Activated CD8-positive, alpha-beta memory T cell treated with anti-CD3 and anti-CD28 coated beads, Interleukin-2, amount 50 U/mL, for 48 hours (primary cell): ENCODE measurements at regions not wholly inside any gene's neighbourhood (a gene's known extent, or its start where the extent isn't known, plus 50 kb on each side); places are given as distances from the start of the nearest gene placed in this dataset.

Source experiments
- DNase-seq: peaks from one replicate; pipeline ENCODE4 v3.0.0-alpha.2; 2020

GRCh38 chr7:46559194-46559832 is 638.2 kb upstream of the IGFBP3 start:
- DNase-seq: no peak

GRCh38 chr7:46558482-46559193 is 637.6 kb upstream of the IGFBP3 start:
- no peak for DNase-seq

- DNase-seq: no peak
Measured at GRCh38 chr7:46557781-46558180, 636.7 kb upstream of the IGFBP3 start.

- no peak for DNase-seq
Measured at GRCh38 chr7:46557295-46557711, 636.2 kb upstream of the IGFBP3 start.

GRCh38 chr7:46554688-46555422 is 633.8 kb upstream of the IGFBP3 start:
- DNase-seq: no peak

GRCh38 chr7:46551603-46552002 is 630.5 kb upstream of the IGFBP3 start:
- no peak for DNase-seq

GRCh38 chr7:46550864-46551263 is 629.8 kb upstream of the IGFBP3 start:
- DNase-seq: no peak

- no peak for DNase-seq
Measured at GRCh38 chr7:46549892-46550639, 629.0 kb upstream of the IGFBP3 start.

- no peak for DNase-seq
Measured at GRCh38 chr7:46549347-46549746, 628.3 kb upstream of the IGFBP3 start.

GRCh38 chr7:46547044-46547443 is 626.0 kb upstream of the IGFBP3 start:
- DNase-seq: no peak

GRCh38 chr7:46545790-46546189 is 624.7 kb upstream of the IGFBP3 start:
- no peak for DNase-seq

GRCh38 chr7:46544396-46545008 is 623.4 kb upstream of the IGFBP3 start:
- DNase-seq: no peak

GRCh38 chr7:46542076-46542475 is 621.0 kb upstream of the IGFBP3 start:
- DNase-seq: no peak

- no peak for DNase-seq
Measured at GRCh38 chr7:46539892-46540483, 618.9 kb upstream of the IGFBP3 start.

GRCh38 chr7:46537191-46537905 is 616.3 kb upstream of the IGFBP3 start:
- DNase-seq: no peak

GRCh38 chr7:46534664-46535588 is 613.9 kb upstream of the IGFBP3 start:
- DNase-seq: no peak

GRCh38 chr7:46533946-46534345 is 612.9 kb upstream of the IGFBP3 start:
- DNase-seq: no peak

- DNase-seq: no peak
Measured at GRCh38 chr7:46532571-46532970, 611.5 kb upstream of the IGFBP3 start.

- no peak for DNase-seq
Measured at GRCh38 chr7:46530081-46530750, 609.1 kb upstream of the IGFBP3 start.

GRCh38 chr7:46527360-46527759 is 606.3 kb upstream of the IGFBP3 start:
- DNase-seq: no peak
